Activated CD8-positive, alpha-beta memory T cell treated with anti-CD3 and anti-CD28 coated beads, Interleukin-2, amount 50 U/mL, for 24 hours (primary cell): ENCODE measurements at regions not wholly inside any gene's neighbourhood (a gene's known extent, or its start where the extent isn't known, plus 50 kb on each side); places are given as distances from the start of the nearest gene placed in this dataset.
"Not testable (repeated sequence)": the region's sequence is repeated elsewhere in the genome, so short reads cannot be mapped to it uniquely, and the experiment has no call there.

Source experiments
- DNase-seq: peaks from one replicate; pipeline ENCODE4 v3.0.0-alpha.2; 2020; ENCODE audit errors: extremely low read depth

GRCh38 chr14:71240171-71240570, 332.9 kb downstream of the PCNX1 start:
- no peak for DNase-seq

GRCh38 chr14:71240866-71241520, 333.7 kb downstream of the PCNX1 start:
- DNase-seq = no peak

GRCh38 chr14:71242237-71242748, 335.0 kb downstream of the PCNX1 start:
- no peak for DNase-seq

GRCh38 chr14:71243697-71244096, 336.4 kb downstream of the PCNX1 start:
- no peak for DNase-seq

GRCh38 chr14:71244341-71244740, 337.1 kb downstream of the PCNX1 start:
- DNase-seq = no peak

- DNase-seq = no peak
These were observed 338.6 kb downstream of the PCNX1 start for GRCh38 chr14:71245659-71246361.

GRCh38 chr14:71246539-71246938, 339.3 kb downstream of the PCNX1 start:
- no peak for DNase-seq

- DNase-seq = no peak
These were observed 339.8 kb downstream of the PCNX1 start for GRCh38 chr14:71247106-71247505.

- DNase-seq = no peak
These were observed 340.9 kb downstream of the PCNX1 start for GRCh38 chr14:71248194-71248593.

- DNase-seq = no peak
These were observed 343.1 kb downstream of the PCNX1 start for GRCh38 chr14:71250347-71250746.

- DNase-seq = no peak
These were observed 343.5 kb downstream of the PCNX1 start for GRCh38 chr14:71250791-71251190.

- DNase-seq = not testable (repeated sequence)
These were observed 346.9 kb downstream of the PCNX1 start for GRCh38 chr14:71254091-71254719.

GRCh38 chr14:71261206-71261605, 353.9 kb downstream of the PCNX1 start:
- no peak for DNase-seq

GRCh38 chr14:71262441-71262840, 355.2 kb downstream of the PCNX1 start:
- no peak for DNase-seq

GRCh38 chr14:71264260-71264659, 357.0 kb downstream of the PCNX1 start:
- DNase-seq = no peak

GRCh38 chr14:71267007-71267513, 359.8 kb downstream of the PCNX1 start:
- no peak for DNase-seq

- DNase-seq = no peak
These were observed 360.4 kb downstream of the PCNX1 start for GRCh38 chr14:71267691-71268090.

- no peak for DNase-seq
These were observed 362.9 kb downstream of the PCNX1 start for GRCh38 chr14:71270111-71270510.

- DNase-seq = no peak
These were observed 364.1 kb downstream of the PCNX1 start for GRCh38 chr14:71271166-71271945.

- DNase-seq = no peak
These were observed 366.1 kb downstream of the PCNX1 start for GRCh38 chr14:71273366-71273765.

GRCh38 chr14:71284048-71284447, 376.8 kb downstream of the PCNX1 start:
- no peak for DNase-seq

GRCh38 chr14:71286126-71286525, 378.9 kb downstream of the PCNX1 start:
- DNase-seq = no peak
